ENCODE measurements at regions not wholly inside any gene's neighbourhood (a gene's known extent, or its start where the extent isn't known, plus 50 kb on each side); places are given as distances from the start of the nearest gene placed in this dataset.

GRCh38 chr5:75993643-75994520, 89.3 kb upstream of the SV2C start:
- H3K4me3 ChIP-seq = no peak overlapping the region
- H3K36me3 ChIP-seq = no peaks in the 10 kb centered on the region
- no peak overlapping the region for H3K27ac ChIP-seq
- 49 to 52% methylated on average over 5 of the region's 5 CpGs for WGBS, 2 donors
- no peak for DNase-seq (ENCODE audit: low spot score in 2 of 2)
- no peaks in the 10 kb centered on the region for H3K9me3 ChIP-seq
- TF ChIP-seq CTCF (IDR thresholded peaks at IDR 0.05) (no peak), EP300 (IDR thresholded peaks at IDR 0.05) (no peak), POLR2A (IDR thresholded peaks at IDR 0.05) (no peak)
- no peaks in the 10 kb centered on the region for H3K4me1 ChIP-seq
- no peaks in the 10 kb centered on the region for H3K27me3 ChIP-seq

GRCh38 chr5:75993183-75993582, 90.0 kb upstream of the SV2C start:
- H3K4me3 ChIP-seq = no peak overlapping the region
- TF ChIP-seq CTCF (IDR thresholded peaks at IDR 0.05) (no peak), POLR2A (IDR thresholded peaks at IDR 0.05) (no peak), EP300 (IDR thresholded peaks at IDR 0.05) (no peak)
- H3K27ac ChIP-seq = no peak overlapping the region
- H3K27me3 ChIP-seq = no peaks in the 10 kb centered on the region
- no peaks in the 10 kb centered on the region for H3K9me3 ChIP-seq
- WGBS, 2 donors = 73 to 74% methylated on average over 6 of the region's 6 CpGs
- no peak for DNase-seq (ENCODE audit: low spot score in 2 of 2)
- H3K4me1 ChIP-seq = no peaks in the 10 kb centered on the region
- H3K36me3 ChIP-seq = no peaks in the 10 kb centered on the region

- H3K4me1 ChIP-seq = no peaks in the 10 kb centered on the region
- no peak for DNase-seq (ENCODE audit: low spot score in 2 of 2)
- no peak overlapping the region for H3K4me3 ChIP-seq
- TF ChIP-seq EP300 (IDR thresholded peaks at IDR 0.05) (no peak), POLR2A (IDR thresholded peaks at IDR 0.05) (no peak), CTCF (IDR thresholded peaks at IDR 0.05) (no peak)
- no peaks in the 10 kb centered on the region for H3K9me3 ChIP-seq
- no peaks in the 10 kb centered on the region for H3K27me3 ChIP-seq
- H3K36me3 ChIP-seq = no peaks in the 10 kb centered on the region
- H3K27ac ChIP-seq = no peak overlapping the region
Measured at GRCh38 chr5:75992753-75993152, 90.4 kb upstream of the SV2C start.

- no peak overlapping the region for H3K4me3 ChIP-seq
- no peaks in the 10 kb centered on the region for H3K36me3 ChIP-seq
- no peaks in the 10 kb centered on the region for H3K9me3 ChIP-seq
- 50 to 51% methylated on average over 3 of the region's 3 CpGs for WGBS, 2 donors
- H3K4me1 ChIP-seq = no peaks in the 10 kb centered on the region
- DNase-seq (ENCODE audit: low spot score in 2 of 2) = no peak
- no peak for TF ChIP-seq CTCF (IDR thresholded peaks at IDR 0.05)
- TF ChIP-seq POLR2A (IDR thresholded peaks at IDR 0.05) = no peak
- no peak for TF ChIP-seq EP300 (IDR thresholded peaks at IDR 0.05)
- no peaks in the 10 kb centered on the region for H3K27me3 ChIP-seq
- no peak overlapping the region for H3K27ac ChIP-seq
Measured at GRCh38 chr5:75985077-75985476, 98.1 kb upstream of the SV2C start.

GRCh38 chr5:75975496-75975895, 107.7 kb upstream of the SV2C start:
- no peak for DNase-seq (ENCODE audit: low spot score in 2 of 2)
- TF ChIP-seq CTCF (IDR thresholded peaks at IDR 0.05) (no peak), EP300 (IDR thresholded peaks at IDR 0.05) (no peak)
- Histone ChIP-seq H3K4me3 (no peak overlapping the region), H3K36me3 (no peaks in the 10 kb centered on the region), H3K27me3 (no peaks in the 10 kb centered on the region), H3K9me3 (no peaks in the 10 kb centered on the region), H3K27ac (no peak overlapping the region), H3K4me1 (no peaks in the 10 kb centered on the region)
- 60 to 69% methylated on average over 5 of the region's 5 CpGs for WGBS, 2 donors
